Activated CD8-positive, alpha-beta memory T cell treated with anti-CD3 and anti-CD28 coated beads, Interleukin-2, amount 50 U/mL, for 48 hours (primary cell): ENCODE measurements at regions not wholly inside any gene's neighbourhood (a gene's known extent, or its start where the extent isn't known, plus 50 kb on each side); places are given as distances from the start of the nearest gene placed in this dataset.
A peak's percentile ranks its signal among the peaks of the same experiment; 100 is the strongest.
"Not testable (repeated sequence)": the region's sequence is repeated elsewhere in the genome, so short reads cannot be mapped to it uniquely, and the experiment has no call there.

Experiments
- DNase-seq: peaks from one replicate; pipeline ENCODE4 v3.0.0-alpha.2; 2020

DNA sequence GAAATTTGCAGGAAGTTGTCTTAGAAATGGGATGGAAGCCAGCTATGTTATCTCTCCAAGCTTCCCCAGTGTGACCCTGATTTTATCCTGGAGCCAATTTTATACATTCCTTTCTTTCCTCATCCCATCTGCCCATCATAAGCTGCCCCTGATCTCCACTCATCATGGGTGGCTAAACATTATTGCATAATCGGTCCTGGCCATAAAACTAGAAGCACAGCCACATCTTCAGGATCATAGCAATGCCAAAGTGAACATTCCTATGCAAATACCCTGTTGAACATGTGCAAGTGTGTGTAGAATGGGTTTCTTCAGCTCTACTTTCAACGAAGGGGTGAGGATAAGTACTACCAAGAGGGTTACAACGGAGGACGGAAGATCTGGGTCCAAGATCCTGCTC is 50.6 kb upstream of the COG2 start:
- DNase-seq, result no peak

- no peak for DNase-seq
These were observed 52.3 kb upstream of the COG2 start for GRCh38 chr1:230589951-230590350.

DNA sequence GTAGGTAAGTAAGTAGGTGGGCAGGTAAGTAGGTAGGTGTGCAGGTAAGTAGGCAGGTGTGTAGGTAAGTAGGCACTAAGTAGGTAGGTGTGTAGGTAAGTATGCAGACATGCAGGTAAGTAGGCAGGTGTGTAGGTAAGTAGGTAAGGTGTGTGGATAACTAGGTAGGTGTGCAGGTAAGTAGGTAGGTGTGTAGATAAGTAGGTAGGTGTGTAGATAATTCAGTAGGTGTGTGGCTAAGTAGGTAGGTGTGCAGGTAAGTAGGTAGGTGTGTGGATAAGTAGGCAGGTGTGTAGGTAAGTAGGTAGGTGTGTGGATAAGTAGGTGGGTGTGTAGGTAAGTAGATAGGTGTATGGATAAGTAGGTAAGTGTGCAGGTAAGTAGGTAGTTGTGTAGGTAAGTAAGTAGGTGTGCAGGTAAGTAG is 53.9 kb upstream of the COG2 start:
- DNase-seq, result no peak

DNA sequence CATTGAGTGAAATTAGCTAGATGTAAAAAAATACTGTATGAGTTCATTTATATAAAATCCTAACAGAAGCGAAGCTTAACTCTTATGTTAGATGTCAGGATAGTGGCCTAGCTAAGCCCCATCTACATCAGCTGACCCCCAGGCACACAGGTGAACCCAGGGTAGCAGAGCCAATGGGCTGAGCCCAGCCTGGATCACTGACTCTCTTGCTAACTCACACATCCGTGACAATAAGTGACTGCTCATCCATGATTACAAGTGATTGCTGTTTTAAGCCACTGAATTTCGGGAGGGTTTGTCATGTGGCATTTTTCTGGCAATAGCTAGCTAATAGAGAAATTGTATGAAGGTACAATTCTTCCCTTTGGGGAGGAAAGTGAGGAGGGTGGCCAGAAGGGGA is 55.2 kb upstream of the COG2 start:
- no peak for DNase-seq

DNA sequence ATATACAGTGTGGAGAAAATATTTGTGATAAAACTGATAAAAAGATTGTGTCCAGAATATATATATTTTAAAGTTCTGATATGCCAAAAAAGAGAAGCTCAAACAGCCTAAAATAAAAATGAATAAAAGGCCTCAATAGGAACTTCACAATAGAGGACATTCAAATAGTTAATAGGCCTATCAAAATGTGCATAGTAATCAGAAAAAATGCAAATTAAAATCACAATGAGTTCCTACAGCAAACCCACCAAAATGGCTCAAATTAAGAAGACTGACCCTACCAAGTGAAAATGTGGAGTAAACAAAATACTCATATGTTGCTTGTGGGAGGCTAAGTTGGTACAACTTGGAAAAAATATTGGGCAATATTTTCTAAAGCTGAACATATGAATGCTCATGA is 57.6 kb upstream of the COG2 start:
- DNase-seq, result no peak

GRCh38 chr1:230581446-230582079 is 60.7 kb upstream of the COG2 start:
- DNase-seq, result no peak

GRCh38 chr1:230578616-230579015 is 63.7 kb upstream of the COG2 start:
- no peak for DNase-seq

DNA sequence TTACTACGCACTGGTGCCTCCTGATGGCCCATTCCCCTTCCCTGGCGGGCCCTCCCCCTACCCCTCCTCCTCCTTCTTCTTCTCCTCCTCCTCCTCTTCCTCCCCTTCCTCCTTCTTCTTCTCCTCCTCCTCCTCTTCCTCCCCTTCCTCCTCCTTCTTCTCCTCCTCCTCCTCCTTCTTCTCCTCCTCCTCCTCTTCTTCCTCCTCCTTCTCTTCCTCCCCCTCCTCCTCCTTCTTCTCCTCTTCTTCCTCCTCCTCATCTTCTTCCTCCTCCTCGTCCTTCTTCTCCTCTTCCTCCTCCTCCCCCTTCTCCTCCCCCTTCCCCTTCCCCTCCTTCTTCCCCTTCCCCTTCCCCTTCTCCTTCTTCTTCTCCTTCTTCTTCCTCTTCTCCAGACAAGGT is 64.7 kb upstream of the COG2 start:
- no peak for DNase-seq

- DNase-seq, result no peak
These were observed 66.3 kb upstream of the COG2 start for GRCh38 chr1:230575886-230576500.

DNA sequence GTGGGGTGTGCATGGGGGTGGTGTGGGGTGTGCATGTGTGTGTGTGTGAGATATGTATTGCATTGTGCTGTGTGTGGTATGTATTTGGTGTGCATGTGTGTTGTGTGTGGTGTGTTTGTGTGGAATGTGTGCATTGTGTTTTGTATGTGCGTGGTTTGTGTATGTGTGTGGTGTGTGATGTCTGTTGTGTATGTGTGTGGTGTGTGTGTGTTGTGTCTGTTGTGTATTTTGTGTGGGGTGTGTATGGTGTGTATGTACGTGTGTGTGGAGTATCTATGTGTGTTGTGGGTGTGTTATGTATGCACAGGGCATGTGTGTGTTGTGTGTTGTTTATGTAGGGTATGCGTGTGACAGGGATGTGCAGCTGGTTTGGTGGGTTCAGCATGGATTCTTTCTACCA is 67.8 kb upstream of the COG2 start:
- DNase-seq, result no peak

DNA sequence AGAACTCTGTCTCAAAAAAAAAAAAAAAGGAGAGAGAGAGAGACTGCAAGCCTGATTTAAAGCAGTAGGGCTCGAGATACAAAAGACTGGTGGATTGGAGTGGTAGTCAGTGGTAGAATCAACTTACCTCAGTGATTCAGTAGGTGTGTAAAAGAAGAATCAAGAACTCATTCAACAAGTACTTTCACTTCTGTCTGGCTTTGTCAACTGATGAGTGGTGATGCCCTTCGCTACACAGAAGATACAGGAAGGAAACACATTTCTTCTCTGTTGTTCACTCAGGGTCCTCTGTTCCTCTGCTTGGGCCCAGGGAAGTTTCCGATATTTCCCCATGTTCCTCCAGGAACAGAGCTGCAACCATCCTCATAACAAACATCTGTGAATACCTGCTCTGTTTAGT is 68.6 kb upstream of the COG2 start:
- no peak for DNase-seq

GRCh38 chr1:230572121-230573105 is 69.9 kb upstream of the COG2 start:
- DNase-seq, result no peak

GRCh38 chr1:230570724-230571360 is 71.4 kb upstream of the COG2 start:
- DNase-seq, result no peak

DNA sequence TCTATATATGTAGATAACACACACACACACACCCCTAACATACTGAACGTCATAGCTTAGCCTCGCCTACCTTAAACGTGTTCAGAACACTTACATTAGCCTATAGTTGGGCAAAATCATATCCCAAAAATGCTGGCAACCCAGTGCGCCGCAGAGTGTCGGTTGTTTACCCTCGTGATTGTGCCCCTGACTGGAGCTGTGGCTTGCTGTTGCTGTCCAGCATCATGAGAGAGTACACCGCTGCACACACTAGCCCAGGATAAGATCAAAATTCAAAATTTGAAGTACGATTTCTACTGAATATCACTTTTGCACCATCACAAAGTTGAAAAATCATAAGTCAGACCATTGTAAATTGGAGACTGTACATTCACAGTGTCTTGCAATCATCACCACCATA is 73.1 kb upstream of the COG2 start:
- no peak for DNase-seq

- DNase-seq, result no peak
These were observed 73.6 kb upstream of the COG2 start for GRCh38 chr1:230568676-230569075.

DNA sequence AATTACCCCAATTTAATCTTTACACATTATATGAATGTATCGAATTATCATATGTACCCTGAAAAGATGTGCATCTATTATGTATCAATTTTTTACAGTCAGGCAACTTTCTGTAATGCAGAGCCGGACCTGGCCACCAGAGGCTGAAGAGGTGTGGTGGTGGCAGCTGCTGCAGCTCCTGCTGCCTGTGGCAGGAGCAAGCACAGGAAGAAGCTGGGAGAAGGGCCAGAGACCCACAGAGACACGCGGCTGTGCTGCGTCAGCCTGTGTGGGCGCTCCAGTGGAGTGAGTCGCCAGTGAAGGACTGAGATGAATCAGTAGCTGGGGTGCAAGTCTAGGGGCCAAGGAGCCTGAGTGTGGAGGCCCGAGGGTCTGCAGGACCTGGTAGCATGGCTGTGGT is 74.3 kb upstream of the COG2 start:
- DNase-seq, result peak; percentile 59

GRCh38 chr1:230567221-230567575 is 75.1 kb upstream of the COG2 start:
- no peak for DNase-seq

DNA sequence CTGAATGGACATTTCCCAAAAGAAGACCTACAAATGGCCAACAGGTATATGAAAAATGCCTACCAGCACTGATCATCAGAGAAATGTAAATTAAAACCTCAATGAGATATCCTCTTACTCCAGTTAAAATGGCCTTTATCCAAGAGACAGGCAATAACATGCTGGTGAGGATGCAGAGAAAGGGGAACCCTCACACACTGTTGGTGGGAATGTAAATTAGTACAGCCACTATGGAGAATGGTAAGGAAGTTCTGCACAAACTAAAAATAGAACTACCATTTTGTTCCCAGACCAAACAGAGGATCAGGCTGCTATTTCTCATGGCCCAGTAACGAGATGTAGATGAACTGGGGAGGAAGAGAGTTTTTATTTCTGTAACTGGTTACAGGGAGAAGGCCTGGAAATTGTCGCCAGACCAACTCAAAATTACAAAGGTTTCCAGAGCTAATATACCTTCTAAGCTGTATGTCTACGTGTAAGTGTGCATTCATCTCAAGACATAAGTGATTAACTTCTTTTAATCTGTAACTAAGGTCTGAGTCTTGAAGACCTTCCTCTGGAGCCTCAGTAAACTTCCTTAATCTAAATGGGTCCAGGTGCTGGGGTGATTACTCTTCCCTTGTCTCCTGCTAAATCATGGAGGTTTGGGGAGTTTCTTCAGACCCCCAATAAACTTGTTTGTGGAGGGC is 75.6 kb upstream of the COG2 start:
- not testable (repeated sequence) for DNase-seq

DNA sequence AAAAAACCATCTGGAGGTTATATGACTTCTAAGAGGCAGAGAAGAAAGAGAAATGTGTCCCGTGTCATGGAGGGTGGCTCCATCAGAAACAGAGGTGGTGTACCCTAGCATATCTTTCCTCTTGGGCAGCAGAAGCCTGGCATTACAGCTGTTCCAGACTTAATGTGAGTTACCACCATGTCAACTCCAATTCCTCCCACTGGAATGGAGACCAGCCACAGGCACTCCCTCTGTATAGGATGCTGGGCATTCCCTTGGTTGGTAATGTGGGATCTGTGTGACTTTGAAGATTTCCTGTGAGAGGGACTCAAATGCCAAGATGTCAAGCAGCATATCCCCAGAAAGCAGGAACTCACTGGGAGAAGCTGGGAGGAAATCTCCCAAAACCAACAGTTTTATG is 77.1 kb upstream of the COG2 start:
- no peak for DNase-seq

GRCh38 chr1:230563591-230563990 is 78.7 kb upstream of the COG2 start:
- DNase-seq, result no peak

DNA sequence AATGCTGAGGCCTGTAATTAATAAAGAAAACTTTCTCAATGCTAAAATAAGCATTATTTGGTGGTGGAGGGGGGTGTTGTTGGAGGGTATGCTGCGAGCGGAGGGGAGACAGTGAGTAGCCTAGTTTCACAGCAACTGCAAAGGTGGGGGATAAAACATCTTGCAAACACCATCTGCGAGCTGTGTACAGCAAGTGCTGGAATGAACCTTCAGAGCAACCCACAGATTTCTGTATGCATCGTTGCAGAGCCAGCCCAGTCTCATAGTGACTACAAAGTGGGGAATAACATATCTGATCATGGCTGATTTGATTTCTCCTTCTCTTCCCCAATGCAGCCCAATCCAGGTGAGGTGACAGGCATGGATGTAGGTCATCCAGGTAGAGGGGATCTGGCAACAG is 80.7 kb upstream of the COG2 start:
- DNase-seq, result no peak

DNA sequence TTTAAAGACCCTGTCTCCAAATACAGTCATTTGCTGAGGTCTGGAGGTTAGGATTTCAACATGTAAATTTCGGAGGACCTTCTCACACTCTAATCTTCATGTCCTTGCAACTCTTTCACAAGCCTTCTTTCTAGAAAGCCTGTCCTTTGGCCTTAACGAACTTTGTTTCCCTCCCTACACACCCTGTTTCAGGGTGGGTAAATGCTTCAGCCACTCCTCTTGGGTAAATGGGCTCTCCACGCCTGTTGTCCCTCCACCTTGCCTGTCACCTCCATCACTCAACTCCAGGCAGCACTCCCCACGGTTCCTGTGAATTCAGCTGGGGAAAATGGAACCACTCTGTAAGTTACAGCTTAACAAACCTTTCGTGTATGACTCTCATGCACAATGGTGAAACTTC is 84.0 kb upstream of the COG2 start:
- DNase-seq, result no peak

GRCh38 chr1:230556453-230556852 is 85.8 kb upstream of the COG2 start:
- DNase-seq, result no peak
